Fibroblast of skin of right biceps (primary cell): ENCODE measurements at regions not wholly inside any gene's neighbourhood (a gene's known extent, or its start where the extent isn't known, plus 50 kb on each side); places are given as distances from the start of the nearest gene placed in this dataset.

Source experiments
- DNase-seq: peaks from one replicate; pipeline ENCODE4 v3.0.0-alpha.2; 2013

- no peak for DNase-seq
Observed at GRCh38 chr6:142561511-142562265, 259.9 kb downstream of the ADGRG6 start.

GRCh38 chr6:142562865-142563264 lies 261.1 kb downstream of the ADGRG6 start:
- no peak for DNase-seq

- DNase-seq, result peak; percentile 55
Observed at GRCh38 chr6:142566628-142567396, 265.0 kb downstream of the ADGRG6 start.

- no peak for DNase-seq
Observed at GRCh38 chr6:142567461-142567860, 265.7 kb downstream of the ADGRG6 start.

- peak; percentile 67 for DNase-seq
Observed at GRCh38 chr6:142568857-142569597, 267.2 kb downstream of the ADGRG6 start.

GRCh38 chr6:142569676-142570075 lies 267.9 kb downstream of the ADGRG6 start:
- DNase-seq, result peak; percentile 7

GRCh38 chr6:142570221-142570671 lies 268.4 kb downstream of the ADGRG6 start:
- DNase-seq, result peak; percentile 50

GRCh38 chr6:142592876-142593275 lies 291.1 kb downstream of the ADGRG6 start:
- no peak for DNase-seq

- DNase-seq, result no peak
Observed at GRCh38 chr6:142597836-142598235, 296.0 kb downstream of the ADGRG6 start.

- DNase-seq, result no peak
Observed at GRCh38 chr6:142601427-142601826, 299.6 kb downstream of the ADGRG6 start.

- DNase-seq, result no peak
Observed at GRCh38 chr6:142602972-142603371, 301.2 kb downstream of the ADGRG6 start.

- peak; percentile 50 for DNase-seq
Observed at GRCh38 chr6:142605922-142606485, 304.2 kb downstream of the ADGRG6 start.

GRCh38 chr6:142612956-142613355 lies 311.1 kb downstream of the ADGRG6 start:
- no peak for DNase-seq

GRCh38 chr6:142613981-142614380 lies 312.2 kb downstream of the ADGRG6 start:
- no peak for DNase-seq

- no peak for DNase-seq
Observed at GRCh38 chr6:142617158-142617557, 315.4 kb downstream of the ADGRG6 start.

GRCh38 chr6:142621822-142622221 lies 320.0 kb downstream of the ADGRG6 start:
- no peak for DNase-seq

- no peak for DNase-seq
Observed at GRCh38 chr6:142624978-142625715, 319.8 kb downstream of the HIVEP2 start.

- DNase-seq, result no peak
Observed at GRCh38 chr6:142627474-142627873, 317.5 kb downstream of the HIVEP2 start.

GRCh38 chr6:142631517-142632385 lies 313.2 kb downstream of the HIVEP2 start:
- DNase-seq, result no peak

GRCh38 chr6:142633317-142633716 lies 311.7 kb downstream of the HIVEP2 start:
- DNase-seq, result no peak

- DNase-seq, result peak; percentile 42
Observed at GRCh38 chr6:142635130-142635529, 309.8 kb downstream of the HIVEP2 start.
